ENCODE measurements at regions not wholly inside any gene's neighbourhood (a gene's known extent, or its start where the extent isn't known, plus 50 kb on each side); places are given as distances from the start of the nearest gene placed in this dataset.

DNA sequence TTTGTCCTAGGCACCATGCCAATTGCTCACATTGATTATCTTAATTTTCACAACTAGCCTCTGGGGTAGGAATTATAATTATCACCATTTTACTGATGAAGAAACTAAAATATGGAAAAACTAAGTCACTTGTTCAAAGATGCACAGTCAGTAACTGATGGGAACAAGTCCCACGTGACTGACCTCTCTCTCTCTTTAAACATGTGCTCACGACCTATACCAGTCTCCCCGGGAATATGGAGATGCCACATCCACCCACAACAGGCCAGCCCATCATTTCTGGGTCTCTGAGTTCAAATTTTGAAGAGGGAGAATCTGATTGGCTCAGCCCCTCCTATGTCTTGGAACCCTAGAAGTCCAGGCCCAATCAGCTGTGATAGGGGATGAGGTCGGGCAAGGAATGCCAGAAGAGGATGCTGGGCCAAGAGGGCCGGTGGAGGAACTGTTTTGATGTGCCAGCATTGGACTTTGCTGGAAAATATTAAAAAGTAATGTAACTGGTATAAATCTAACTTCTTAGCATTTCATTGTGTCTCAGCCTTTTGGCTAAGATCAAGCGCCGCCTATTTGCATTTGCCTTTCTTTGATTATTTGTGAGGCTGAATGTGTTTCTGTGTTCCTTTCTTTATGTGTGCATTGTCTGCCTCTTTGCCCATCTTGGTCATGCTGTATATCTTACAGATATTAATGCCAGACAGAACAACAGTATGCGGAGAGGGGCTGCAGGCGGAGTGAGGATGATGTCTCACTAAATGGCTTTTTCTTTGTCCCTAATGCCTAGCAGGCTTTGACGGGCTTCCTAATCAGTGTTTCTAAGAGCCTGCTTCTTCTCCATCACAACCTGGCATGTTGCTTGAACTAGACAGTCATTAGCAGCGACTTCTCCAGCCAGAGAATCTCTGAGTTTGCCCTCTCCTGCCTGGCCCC, 126.6 kb downstream of the VEGFA start (continued):
- TF ChIP-seq, protein P1, sequence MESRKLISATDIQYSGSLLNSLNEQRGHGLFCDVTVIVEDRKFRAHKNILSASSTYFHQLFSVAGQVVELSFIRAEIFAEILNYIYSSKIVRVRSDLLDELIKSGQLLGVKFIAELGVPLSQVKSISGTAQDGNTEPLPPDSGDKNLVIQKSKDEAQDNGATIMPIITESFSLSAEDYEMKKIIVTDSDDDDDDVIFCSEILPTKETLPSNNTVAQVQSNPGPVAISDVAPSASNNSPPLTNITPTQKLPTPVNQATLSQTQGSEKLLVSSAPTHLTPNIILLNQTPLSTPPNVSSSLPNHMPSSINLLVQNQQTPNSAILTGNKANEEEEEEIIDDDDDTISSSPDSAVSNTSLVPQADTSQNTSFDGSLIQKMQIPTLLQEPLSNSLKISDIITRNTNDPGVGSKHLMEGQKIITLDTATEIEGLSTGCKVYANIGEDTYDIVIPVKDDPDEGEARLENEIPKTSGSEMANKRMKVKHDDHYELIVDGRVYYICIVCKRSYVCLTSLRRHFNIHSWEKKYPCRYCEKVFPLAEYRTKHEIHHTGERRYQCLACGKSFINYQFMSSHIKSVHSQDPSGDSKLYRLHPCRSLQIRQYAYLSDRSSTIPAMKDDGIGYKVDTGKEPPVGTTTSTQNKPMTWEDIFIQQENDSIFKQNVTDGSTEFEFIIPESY (IDR thresholded peaks at IDR 0.05; ENCODE audit: borderline replicate concordance, low read depth): no peak
- no peak for TF ChIP-seq SIN3A (IDR thresholded peaks at IDR 0.05; ENCODE audit: borderline replicate concordance, low read depth, low read length)
- TF ChIP-seq, protein P2, sequence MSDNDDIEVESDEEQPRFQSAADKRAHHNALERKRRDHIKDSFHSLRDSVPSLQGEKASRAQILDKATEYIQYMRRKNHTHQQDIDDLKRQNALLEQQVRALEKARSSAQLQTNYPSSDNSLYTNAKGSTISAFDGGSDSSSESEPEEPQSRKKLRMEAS (IDR thresholded peaks at IDR 0.05; ENCODE audit: low read depth): no peak
- no peak for TF ChIP-seq RAD21 (IDR thresholded peaks at IDR 0.05; ENCODE audit: low read length)

DNA sequence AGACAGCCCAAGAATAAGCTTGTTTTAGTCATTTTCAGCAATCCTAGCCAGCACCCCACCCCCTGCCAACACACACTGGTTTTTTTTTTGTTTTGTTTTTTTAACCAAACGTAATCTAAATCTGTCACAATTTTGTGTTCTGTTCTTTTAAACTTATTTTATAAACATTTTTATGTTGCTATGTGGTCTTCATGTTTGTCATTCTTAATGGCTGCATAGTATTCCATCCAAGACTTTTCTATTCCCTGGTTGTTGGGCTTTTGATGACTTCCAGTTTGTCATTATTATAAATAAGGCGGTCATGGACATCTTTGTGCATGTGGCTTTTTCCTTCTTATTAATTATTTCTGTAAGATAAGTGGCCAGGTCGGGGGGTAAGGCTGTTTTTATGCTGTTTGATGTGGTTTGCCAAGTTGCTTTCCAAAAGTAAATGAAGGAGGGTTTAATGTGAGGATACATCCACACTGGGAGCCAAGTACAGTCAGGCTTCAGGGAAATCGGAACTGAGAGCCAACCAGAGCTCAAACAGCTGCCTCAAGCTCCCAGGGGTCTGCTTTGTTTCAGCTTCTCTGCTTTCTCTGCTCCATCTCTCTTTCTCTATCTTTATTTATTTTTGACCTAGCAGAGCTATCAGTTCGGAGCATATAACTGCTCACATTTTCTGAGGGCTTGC, 125.8 kb downstream of the VEGFA start:
- WGBS (ENCODE audit: low lambda C conversion rate): 47% methylated on average over 5 of the region's 5 CpGs
- Histone ChIP-seq H3K4me3 (ENCODE audit: low read depth in 2 of 2, low read length in 1 of 2) (no peak overlapping the region), H3K27ac (ENCODE audit: low read depth in 2 of 2, low read length in 1 of 2) (peak overlapping the region in 1 of 2 experiments; percentile 72; a peak in 2 of 4 replicates), H2AFZ (ENCODE audit: low read depth) (no peak overlapping the region), H3K9ac (no peak overlapping the region), H3K36me3 (replicated peaks in 1 of 2; ENCODE audit: control insufficient read depth in 1 of 2, insufficient read depth in 2 of 2, low read length in 1 of 2) (no peaks in the 10 kb centered on the region), H3K79me2 (ENCODE audit: insufficient read depth) (no peaks in the 10 kb centered on the region), H3K9me3 (no peaks in the 10 kb centered on the region), H3K9me2 (no peaks in the 10 kb centered on the region), H3K4me1 (ENCODE audit: control insufficient read depth in 1 of 2, insufficient read depth in 2 of 2, low read depth in 1 of 2, low read length in 1 of 2) (peaks cover 0 to 57% of the 10 kb centered on the region in 2 experiments; a peak in 1 of 4 replicates), H3F3A (replicated peaks; ENCODE audit: insufficient read depth) (no peaks in the 10 kb centered on the region), H4K20me1 (ENCODE audit: insufficient read depth) (no peaks in the 10 kb centered on the region), H3K4me2 (no peak overlapping the region), H3K27me3 (ENCODE audit: insufficient read depth) (no peaks in the 10 kb centered on the region)
- ChIA-PET CTCF (interaction anchor here (1.1 to 2.3 kb wide), 6 partner anchors 40 to 183 kb away, joined by 3 to 8 read pairs (median 4); partner anchors contain the start of gene VEGFA), POLR2A (interaction anchor here (0.9 kb wide), 1 partner anchor 125 kb away, joined by 3 read pairs; the partner anchor contains the start of gene VEGFA)
- TF ChIP-seq SIN3A (IDR thresholded peaks at IDR 0.05; ENCODE audit: borderline replicate concordance, low read depth, low read length): no peak
- TF ChIP-seq RCOR1 (IDR thresholded peaks at IDR 0.05; ENCODE audit: low read length): no peak
- TF ChIP-seq FOSL2 (IDR thresholded peaks at IDR 0.05; ENCODE audit: borderline replicate concordance, low read depth): no peak
- TF ChIP-seq GATA2 (CRISPR knock-in tag; IDR thresholded peaks at IDR 0.05): no peak
- TF ChIP-seq CHD2 (IDR thresholded peaks at IDR 0.05; ENCODE audit: low read length, partially characterized antibody): no peak
- no peak for TF ChIP-seq JUND (IDR thresholded peaks at IDR 0.05)
- TF ChIP-seq MXI1 (IDR thresholded peaks at IDR 0.05; ENCODE audit: low read depth, low read length): no peak
- TF ChIP-seq GABPA (IDR thresholded peaks at IDR 0.05; ENCODE audit: low read depth): no peak
- no peak for TF ChIP-seq FOXM1 (IDR thresholded peaks at IDR 0.05; ENCODE audit: low read depth)
- TF ChIP-seq SMC3 (IDR thresholded peaks at IDR 0.05; ENCODE audit: low read depth, low read length): no peak
- TF ChIP-seq NRF1 (IDR thresholded peaks at IDR 0.05; ENCODE audit: low read depth, low read length): no peak
- TF ChIP-seq MEF2A (IDR thresholded peaks at IDR 0.05; ENCODE audit: borderline replicate concordance, low read depth): no peak
- TF ChIP-seq RXRA (IDR thresholded peaks at IDR 0.05; ENCODE audit: borderline replicate concordance, low read depth): no peak
- TF ChIP-seq EP300 (IDR thresholded peaks at IDR 0.05; ENCODE audit: borderline replicate concordance in 1 of 2, low read depth in 1 of 2, low read length in 1 of 2): no peak
- no peak for TF ChIP-seq TAF1 (IDR thresholded peaks at IDR 0.05; ENCODE audit: borderline replicate concordance, low read depth, low read length)
- TF ChIP-seq, protein P3, sequence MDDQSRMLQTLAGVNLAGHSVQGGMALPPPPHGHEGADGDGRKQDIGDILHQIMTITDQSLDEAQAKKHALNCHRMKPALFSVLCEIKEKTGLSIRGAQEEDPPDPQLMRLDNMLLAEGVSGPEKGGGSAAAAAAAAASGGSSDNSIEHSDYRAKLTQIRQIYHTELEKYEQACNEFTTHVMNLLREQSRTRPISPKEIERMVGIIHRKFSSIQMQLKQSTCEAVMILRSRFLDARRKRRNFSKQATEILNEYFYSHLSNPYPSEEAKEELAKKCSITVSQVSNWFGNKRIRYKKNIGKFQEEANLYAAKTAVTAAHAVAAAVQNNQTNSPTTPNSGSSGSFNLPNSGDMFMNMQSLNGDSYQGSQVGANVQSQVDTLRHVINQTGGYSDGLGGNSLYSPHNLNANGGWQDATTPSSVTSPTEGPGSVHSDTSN (IDR thresholded peaks at IDR 0.05): no peak
- no peak for TF ChIP-seq POLR2AphosphoS5 (IDR thresholded peaks at IDR 0.05; ENCODE audit: low read depth, low read length)
- TF ChIP-seq RAD21 (IDR thresholded peaks at IDR 0.05; ENCODE audit: low read length): no peak
- TF ChIP-seq ELF1 (IDR thresholded peaks at IDR 0.05): no peak
- TF ChIP-seq, protein P4, sequence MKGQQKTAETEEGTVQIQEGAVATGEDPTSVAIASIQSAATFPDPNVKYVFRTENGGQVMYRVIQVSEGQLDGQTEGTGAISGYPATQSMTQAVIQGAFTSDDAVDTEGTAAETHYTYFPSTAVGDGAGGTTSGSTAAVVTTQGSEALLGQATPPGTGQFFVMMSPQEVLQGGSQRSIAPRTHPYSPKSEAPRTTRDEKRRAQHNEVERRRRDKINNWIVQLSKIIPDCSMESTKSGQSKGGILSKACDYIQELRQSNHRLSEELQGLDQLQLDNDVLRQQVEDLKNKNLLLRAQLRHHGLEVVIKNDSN (IDR thresholded peaks at IDR 0.05; ENCODE audit: borderline replicate concordance, low read depth): no peak
- no peak for DNase-seq

All from SK-N-SH (cell line).